Pancreas (tissue), 10 donors: ENCODE measurements at regions not wholly inside any gene's neighbourhood (a gene's known extent, or its start where the extent isn't known, plus 50 kb on each side); places are given as distances from the start of the nearest gene placed in this dataset.

Source experiments
- ATAC-seq, 4 donors: fragments of 200-7000 bp; cut with Tn5 transposase; one replicate each; pipeline versions ENCODE4 v1.8.0 to v1.9.1; 2020; ENCODE audit warnings: mild to moderate bottlenecking in 4 of 4, moderate library complexity in 4 of 4
- DNase-seq, 6 donors: peaks; one replicate each; pipeline ENCODE4 v3.0.0-alpha.2; 2020
- FAIRE-seq: peaks from 2 replicates; lab custom pipeline; 2012; peaks lifted over from hg19 to GRCh38; lab: Jason Lieb, UNC
- H3K27ac ChIP-seq, 4 donors: fragments of 200-600 bp; sonication (generic); 1 replicate in 3 of 4; 2 replicates in 1 of 4; pipeline versions ENCODE4 v1.5.0 to v1.8.0; 2020
- H3K27me3 ChIP-seq, 4 donors: fragments of 200-600 bp; one replicate each; pipeline ENCODE4 v1.8.0; 2021
- H3K36me3 ChIP-seq, 3 donors: fragments of 200-600 bp; sonication (generic) in 1 of 3; one replicate each; pipeline versions ENCODE4 v1.5.0 to v1.8.0; 2020 to 2021
- H3K4me1 ChIP-seq, 3 donors: fragments of 200-600 bp; one replicate each; pipeline ENCODE4 v1.8.0; 2021
- H3K4me3 ChIP-seq, 4 donors: fragments of 200-600 bp; sonication (generic) in 2 of 4; one replicate each; pipeline versions ENCODE4 v1.5.0 to v1.8.0; 2020 to 2021
- H3K9me3 ChIP-seq, 4 donors: fragments of 200-600 bp; one replicate each; pipeline ENCODE4 v1.8.0; 2021
- CTCF ChIP-seq, 4 donors: fragments of 200-600 bp; sonication (generic) in 3 of 4; IDR thresholded peaks; one replicate each; pipeline versions ENCODE4 v1.5.0 to v1.8.0; 2021; ENCODE audit warnings: antibody characterized with exemption in 4 of 4
- WGBS, 2 donors: extraction: QIAGEN DNeasy Blood & Tissue Kit; methylation state at CpG; one replicate each; pipeline ENCODE4 v1.1.7; 2013; 5-methylcytosine and 5-hydroxymethylcytosine counted together
- intact Hi-C, 3 donors: fragments of 100-400 bp; cut with DNase I; formaldehyde crosslinking; loops; one replicate each; pipeline versions ENCODE4 v1.11.1 to v1.14.2; 2022
- donor health status: healthy with polysubstance abuse.
- donor health status: DM: no; HTN: no; CAD: no; lungs with moderate emphysema.
- donor health status: DM: no; HTN: no; CAD: no.
- donor health status: control.
- donor health status: control.
- donor health status: Bipolar disorder and iron deficiency.
- donor health status: DM: yes; HTN: yes; CAD: no.
- donor health status: DM: no; HTN: no; CAD: no.
- donor health status: DM: no; HTN: no; CAD: no.
- donor health status: DM: yes; HTN: yes; CAD: no.

- DNase-seq, result no peak
- intact Hi-C loops, result no loop called here
- Histone ChIP-seq H3K4me1 (no peaks in the 10 kb centered on the region), H3K4me3 (no peak overlapping the region), H3K27ac (no peak overlapping the region), H3K9me3 (no peaks in the 10 kb centered on the region), H3K27me3 (no peaks in the 10 kb centered on the region), H3K36me3 (no peaks in the 10 kb centered on the region)
- TF ChIP-seq CTCF (IDR thresholded peaks at IDR 0.05), result no peak
- no peak for FAIRE-seq
- ATAC-seq, result no peak
These were observed 293.7 kb upstream of the GRM7 start for GRCh38 chr3:6567241-6567640.

- FAIRE-seq, result no peak
- WGBS, 2 donors, result 70 to 78% methylated on average over 3 of the region's 3 CpGs
- no peak for DNase-seq
These were observed 291.9 kb upstream of the GRM7 start for GRCh38 chr3:6568999-6569493.

GRCh38 chr3:6571448-6571847, 289.5 kb upstream of the GRM7 start:
- no peak overlapping the region for H3K27ac ChIP-seq
- no peak overlapping the region for H3K4me3 ChIP-seq
- FAIRE-seq (no peak), ATAC-seq (no peak), DNase-seq (no peak)
- no peaks in the 10 kb centered on the region for H3K27me3 ChIP-seq
- intact Hi-C loops, result no loop called here
- H3K4me1 ChIP-seq, result no peaks in the 10 kb centered on the region
- WGBS, 2 donors, result 46 to 57% methylated on average over 3 of the region's 3 CpGs
- no peaks in the 10 kb centered on the region for H3K36me3 ChIP-seq
- H3K9me3 ChIP-seq, result no peaks in the 10 kb centered on the region
- TF ChIP-seq CTCF (IDR thresholded peaks at IDR 0.05), result no peak

More at GRCh38 chr3:6568999-6569493, 291.9 kb upstream of the GRM7 start:
- Histone ChIP-seq H3K36me3 (no peaks in the 10 kb centered on the region), H3K4me1 (no peaks in the 10 kb centered on the region), H3K9me3 (no peaks in the 10 kb centered on the region), H3K27ac (no peak overlapping the region), H3K27me3 (no peaks in the 10 kb centered on the region), H3K4me3 (no peak overlapping the region)
- intact Hi-C loops, result no loop called here
- ATAC-seq, result no peak
- TF ChIP-seq CTCF (IDR thresholded peaks at IDR 0.05), result no peak

DNA sequence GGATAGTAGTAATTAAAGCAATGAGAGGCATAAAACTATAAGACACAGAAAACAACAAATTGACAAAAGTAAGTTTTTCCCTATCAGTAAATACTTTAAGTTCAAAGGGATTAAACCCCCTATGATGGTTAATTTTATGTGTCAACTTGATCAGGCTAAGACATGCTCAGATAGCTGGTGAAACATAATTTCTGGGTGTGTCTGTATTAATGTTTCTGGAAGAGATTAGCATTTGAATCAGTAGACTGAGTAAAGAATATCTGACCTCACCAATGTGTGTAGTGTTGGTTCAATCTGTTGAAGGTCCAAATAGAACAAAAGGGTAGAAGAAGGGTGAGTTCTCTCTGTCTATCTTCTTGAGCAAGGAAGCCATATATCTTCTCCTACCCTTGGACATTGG, 283.3 kb upstream of the GRM7 start:
- no peak for TF ChIP-seq CTCF (IDR thresholded peaks at IDR 0.05)
- ATAC-seq, result no peak
- DNase-seq, result no peak
- H3K36me3 ChIP-seq, result no peaks in the 10 kb centered on the region
- H3K9me3 ChIP-seq, result no peaks in the 10 kb centered on the region
- no peaks in the 10 kb centered on the region for H3K27me3 ChIP-seq
- H3K27ac ChIP-seq, result no peak overlapping the region
- H3K4me1 ChIP-seq, result no peaks in the 10 kb centered on the region
- FAIRE-seq, result no peak
- no peak overlapping the region for H3K4me3 ChIP-seq
- intact Hi-C loops, result no loop called here

DNA sequence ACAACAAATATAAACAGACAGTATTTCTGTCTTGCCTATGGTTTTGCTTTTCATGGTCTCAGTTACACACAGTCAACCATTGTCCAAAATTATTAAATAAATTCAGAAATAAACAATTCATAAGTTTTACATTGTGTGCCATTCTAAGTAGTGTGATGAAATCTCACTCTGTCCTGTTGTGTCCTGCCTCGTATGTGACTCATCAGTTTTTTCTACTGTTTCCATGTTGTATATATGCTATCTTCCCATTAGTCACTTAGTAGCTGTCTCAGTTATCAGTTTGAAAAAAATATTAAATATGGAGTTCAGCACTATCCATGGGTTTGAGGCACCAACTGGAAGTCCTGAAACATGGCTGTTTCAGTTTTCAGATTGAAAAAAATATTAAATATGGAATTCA, 282.4 kb upstream of the GRM7 start:
- FAIRE-seq (no peak), DNase-seq (no peak), ATAC-seq (no peak)
- Histone ChIP-seq H3K36me3 (no peaks in the 10 kb centered on the region), H3K9me3 (no peaks in the 10 kb centered on the region), H3K27ac (no peak overlapping the region), H3K4me1 (no peaks in the 10 kb centered on the region), H3K27me3 (no peaks in the 10 kb centered on the region), H3K4me3 (no peak overlapping the region)
- no peak for TF ChIP-seq CTCF (IDR thresholded peaks at IDR 0.05)
- intact Hi-C loops, result no loop called here
- WGBS, 2 donors, result 67 to 79% methylated on average over 1 of the region's 1 CpG
